RWPE2 (cell line): ENCODE measurements at regions not wholly inside any gene's neighbourhood (a gene's known extent, or its start where the extent isn't known, plus 50 kb on each side); places are given as distances from the start of the nearest gene placed in this dataset.

Experiments used
- ATAC-seq: fragments of 200-7000 bp; cut with Tn5 transposase; 3 replicates; pipeline ENCODE4 v1.9.1; 2021; ENCODE audit warnings: low read depth
- DNase-seq: peaks from one replicate; pipeline ENCODE4 v3.0.0-alpha.2; 2020; ENCODE audit warnings: low spot score
- H3K27ac ChIP-seq: fragments of 450-650 bp; 2 replicates; pipeline ENCODE4 v1.5.1; 2017; ENCODE audit warnings: mild to moderate bottlenecking; ENCODE audit not compliant: poor library complexity, severe bottlenecking
- H3K27me3 ChIP-seq: fragments of 250-450 bp; sonication (Bioruptor Pico); 2 replicates; pipeline ENCODE4 v1.5.1; 2021; ENCODE audit warnings: mild to moderate bottlenecking, moderate library complexity; ENCODE audit not compliant: insufficient read depth, poor library complexity, severe bottlenecking
- H3K36me3 ChIP-seq: fragments of 250-450 bp; sonication (Bioruptor Pico); 2 replicates; pipeline ENCODE4 v1.5.1; 2020; ENCODE audit warnings: low read depth, mild to moderate bottlenecking, moderate library complexity
- H3K4me1 ChIP-seq: fragments of 250-450 bp; sonication (Bioruptor Pico); 2 replicates; pipeline ENCODE4 v1.5.1; 2021; ENCODE audit warnings: mild to moderate bottlenecking, moderate library complexity; ENCODE audit not compliant: insufficient read depth, poor library complexity, severe bottlenecking
- H3K4me3 ChIP-seq: fragments of 250-450 bp; sonication (Bioruptor Pico); 2 replicates; pipeline ENCODE4 v1.5.1; 2021; ENCODE audit warnings: mild to moderate bottlenecking, moderate library complexity; ENCODE audit not compliant: severe bottlenecking
- H3K9me3 ChIP-seq: fragments of 250-450 bp; sonication (Bioruptor Pico); 2 replicates; pipeline ENCODE4 v1.5.1; 2021; ENCODE audit warnings: mild to moderate bottlenecking, moderate library complexity; ENCODE audit not compliant: severe bottlenecking
- CTCF ChIP-seq: fragments of 450-650 bp; IDR thresholded peaks from one replicate; pipeline ENCODE4 v1.5.1; 2017; ENCODE audit warnings: mild to moderate bottlenecking, moderate library complexity; ENCODE audit not compliant: poor library complexity, severe bottlenecking

- H3K9me3 ChIP-seq = no peaks in the 10 kb centered on the region
- ATAC-seq = no peak
- no peak overlapping the region for H3K4me3 ChIP-seq
- no peaks in the 10 kb centered on the region for H3K27me3 ChIP-seq
- no peaks in the 10 kb centered on the region for H3K36me3 ChIP-seq
- H3K27ac ChIP-seq = no peak overlapping the region
- TF ChIP-seq CTCF = no peak
- no peak for DNase-seq
- H3K4me1 ChIP-seq = no peaks in the 10 kb centered on the region
Measured at GRCh38 chr10:62650411-62650810, 154.1 kb upstream of the ADO start.

GRCh38 chr10:62651341-62651740 is 153.2 kb upstream of the ADO start:
- ATAC-seq (no peak), DNase-seq (no peak)
- no peaks in the 10 kb centered on the region for H3K9me3 ChIP-seq
- no peaks in the 10 kb centered on the region for H3K36me3 ChIP-seq
- no peak overlapping the region for H3K27ac ChIP-seq
- H3K27me3 ChIP-seq = no peaks in the 10 kb centered on the region
- H3K4me3 ChIP-seq = no peak overlapping the region
- no peak for TF ChIP-seq CTCF
- no peaks in the 10 kb centered on the region for H3K4me1 ChIP-seq

- H3K4me1 ChIP-seq = no peaks in the 10 kb centered on the region
- no peak for ATAC-seq
- TF ChIP-seq CTCF = no peak
Measured at GRCh38 chr10:62652114-62652513, 152.4 kb upstream of the ADO start.

GRCh38 chr10:62652564-62652963 is 152.0 kb upstream of the ADO start:
- no peak for ATAC-seq

More at GRCh38 chr10:62652114-62652513, 152.4 kb upstream of the ADO start:
- no peak overlapping the region for H3K4me3 ChIP-seq
- H3K27ac ChIP-seq = no peak overlapping the region
- no peaks in the 10 kb centered on the region for H3K36me3 ChIP-seq
- H3K27me3 ChIP-seq = no peaks in the 10 kb centered on the region
- no peak for DNase-seq
- H3K9me3 ChIP-seq = no peaks in the 10 kb centered on the region

More at GRCh38 chr10:62652564-62652963, 152.0 kb upstream of the ADO start:
- no peak for TF ChIP-seq CTCF
- Histone ChIP-seq H3K9me3 (no peaks in the 10 kb centered on the region), H3K27ac (no peak overlapping the region), H3K27me3 (no peaks in the 10 kb centered on the region), H3K4me3 (no peak overlapping the region), H3K36me3 (no peaks in the 10 kb centered on the region), H3K4me1 (no peaks in the 10 kb centered on the region)
- no peak for DNase-seq
